ENCODE measurements at regions not wholly inside any gene's neighbourhood (a gene's known extent, or its start where the extent isn't known, plus 50 kb on each side); places are given as distances from the start of the nearest gene placed in this dataset.

GRCh38 chr20:4444404-4444803 lies 195.3 kb upstream of the ADRA1D start:
- TF ChIP-seq CTCF (conservative IDR thresholded peaks at IDR 0.05; ENCODE audit: control insufficient read depth, insufficient read depth, low read depth, low read length), result no peak
- peak; percentile 36 for DNase-seq (ENCODE audit: low read depth)
- H3K4me3 ChIP-seq (ENCODE audit: control insufficient read depth, low read depth, low read length), result no peak overlapping the region

- H3K4me3 ChIP-seq (ENCODE audit: control insufficient read depth, low read depth, low read length), result no peak overlapping the region
- DNase-seq (ENCODE audit: low read depth), result no peak
- TF ChIP-seq CTCF (conservative IDR thresholded peaks at IDR 0.05; ENCODE audit: control insufficient read depth, insufficient read depth, low read depth, low read length), result no peak
Measured at GRCh38 chr20:4443016-4443415, 193.9 kb upstream of the ADRA1D start.

GRCh38 chr20:4441871-4442270 lies 192.8 kb upstream of the ADRA1D start:
- DNase-seq (ENCODE audit: low read depth), result no peak

GRCh38 chr20:4441191-4441590 lies 192.1 kb upstream of the ADRA1D start:
- no peak overlapping the region for H3K4me3 ChIP-seq (ENCODE audit: control insufficient read depth, low read depth, low read length)
- no peak for DNase-seq (ENCODE audit: low read depth)
- TF ChIP-seq CTCF (conservative IDR thresholded peaks at IDR 0.05; ENCODE audit: control insufficient read depth, insufficient read depth, low read depth, low read length), result no peak

More at GRCh38 chr20:4441871-4442270, 192.8 kb upstream of the ADRA1D start:
- H3K4me3 ChIP-seq (ENCODE audit: control insufficient read depth, low read depth, low read length), result no peak overlapping the region
- TF ChIP-seq CTCF (conservative IDR thresholded peaks at IDR 0.05; ENCODE audit: control insufficient read depth, insufficient read depth, low read depth, low read length), result no peak

GRCh38 chr20:4439461-4439860 lies 190.4 kb upstream of the ADRA1D start:
- no peak for DNase-seq (ENCODE audit: low read depth)
- no peak for TF ChIP-seq CTCF (conservative IDR thresholded peaks at IDR 0.05; ENCODE audit: control insufficient read depth, insufficient read depth, low read depth, low read length)
- H3K4me3 ChIP-seq (ENCODE audit: control insufficient read depth, low read depth, low read length), result no peak overlapping the region

DNA sequence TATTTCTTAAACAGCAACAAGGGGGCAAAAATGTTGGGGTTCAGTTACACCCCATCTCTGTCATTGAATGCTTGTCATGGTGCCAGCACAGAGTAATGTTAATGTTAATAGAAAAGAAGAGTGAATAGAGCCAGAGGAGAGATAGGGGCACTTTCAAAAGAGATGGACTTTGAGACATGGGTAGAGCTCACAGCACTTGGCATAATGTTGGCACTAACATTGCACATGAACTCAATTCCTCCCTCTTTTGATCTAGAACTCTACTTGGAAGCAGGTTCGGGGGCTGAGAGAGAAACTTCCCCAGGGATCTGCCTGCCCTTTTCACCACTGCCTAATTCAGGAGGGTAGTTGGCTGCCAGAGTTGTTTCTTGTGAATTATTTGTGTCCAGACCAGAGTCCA lies 188.0 kb upstream of the ADRA1D start:
- no peak for DNase-seq (ENCODE audit: low read depth)
- no peak for TF ChIP-seq CTCF (conservative IDR thresholded peaks at IDR 0.05; ENCODE audit: control insufficient read depth, insufficient read depth, low read depth, low read length)
- H3K4me3 ChIP-seq (ENCODE audit: control insufficient read depth, low read depth, low read length), result no peak overlapping the region
